ENCODE measurements at regions not wholly inside any gene's neighbourhood (a gene's known extent, or its start where the extent isn't known, plus 50 kb on each side); places are given as distances from the start of the nearest gene placed in this dataset.

DNA sequence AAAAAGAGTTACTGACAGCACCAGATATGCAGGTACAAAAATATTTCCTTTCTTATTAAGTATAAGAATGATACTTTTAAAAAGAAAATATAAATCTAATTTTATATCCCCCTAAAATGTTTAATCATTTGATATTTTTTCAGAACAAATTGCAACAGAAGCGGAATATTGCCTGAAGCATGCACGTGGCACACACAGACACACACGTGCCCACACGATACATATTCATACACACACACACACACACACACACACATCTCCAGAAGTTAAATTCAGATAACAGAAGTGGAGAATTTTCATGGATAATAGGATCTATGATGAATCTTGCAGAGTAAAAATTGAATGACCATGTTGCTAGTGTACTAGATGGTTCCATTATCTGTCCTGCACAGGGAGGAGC, 445.2 kb downstream of the GPAT3 start:
- TF ChIP-seq GATA2 (IDR thresholded peaks at IDR 0.05; ENCODE audit: low read depth, low read length) (no peak), GATA3 (IDR thresholded peaks at IDR 0.05; ENCODE audit: low read depth, low read length) (no peak)

Data from SH-SY5Y (cell line).